ENCODE measurements at regions not wholly inside any gene's neighbourhood (a gene's known extent, or its start where the extent isn't known, plus 50 kb on each side); places are given as distances from the start of the nearest gene placed in this dataset.
A peak's percentile ranks its signal among the peaks of the same experiment; 100 is the strongest.

- H3K36me3 Mint-ChIP-seq: no peaks in the 10 kb centered on the region
- H3K9me3 Mint-ChIP-seq: peaks cover 0 to 5% (median 1%) of the 10 kb centered on the region in 7 donors
- Histone ChIP-seq H3K27ac (ENCODE audit: low read depth in 1 of 2, low read length in 2 of 2) (no peak overlapping the region), H3K36me3 (replicated peaks in 1 of 2; ENCODE audit: control insufficient read depth in 1 of 2, insufficient read depth in 2 of 2, low read length in 2 of 2) (no peaks in the 10 kb centered on the region), H3K9ac (ENCODE audit: insufficient read depth, low read length, poor library complexity, severe bottlenecking) (no peak overlapping the region), H3K27me3 (ENCODE audit: control insufficient read depth in 2 of 2, insufficient read depth in 2 of 2, low read length in 2 of 2) (no peaks in the 10 kb centered on the region), H4K20me1 (ENCODE audit: insufficient read depth, low read length) (no peaks in the 10 kb centered on the region), H3K79me2 (ENCODE audit: insufficient read depth, low read length) (no peaks in the 10 kb centered on the region), H3K9me3 (replicated peaks in 1 of 2; ENCODE audit: control insufficient read depth in 1 of 2, insufficient read depth in 1 of 2, low read length in 2 of 2) (no peaks in the 10 kb centered on the region), H3K4me1 (ENCODE audit: control insufficient read depth in 1 of 2, insufficient read depth in 2 of 2, low read length in 2 of 2) (no peaks in the 10 kb centered on the region), H2AFZ (ENCODE audit: insufficient read depth, low read depth, low read length, poor library complexity, severe bottlenecking) (no peak overlapping the region), H3K4me2 (replicated peaks; ENCODE audit: extremely low read depth, low read length, poor library complexity, severe bottlenecking) (no peak overlapping the region), H3K4me3 (replicated peaks in 1 of 3; ENCODE audit: low read depth in 2 of 3, low read length in 3 of 3) (no peak overlapping the region)
- H3K4me3 Mint-ChIP-seq: no peak overlapping the region
- no peak for TF ChIP-seq CTCF (IDR thresholded peaks at IDR 0.05)
- peaks cover 0 to 5% (median 3%) of the 10 kb centered on the region in 3 donors for H3K27me3 Mint-ChIP-seq (ENCODE audit: low read depth in 3 of 3)
- no peaks in the 10 kb centered on the region for H3K4me1 Mint-ChIP-seq
- peak overlapping the region in 1 of 7 donors; percentile 6 for H3K27ac Mint-ChIP-seq
- intact Hi-C loops (cut with micrococcal nuclease): no loop called here
- DNase-seq: no peak
- 100% methylated on average over 2 of the region's 2 CpGs for WGBS (ENCODE audit: insufficient coverage)
These were observed 101.1 kb downstream of the ELAPOR2 start for GRCh38 chr7:86958380-86958779.

- Mint-ChIP-seq H3K9me3 (peaks cover 0 to 5% (median under 1%) of the 10 kb centered on the region in 7 donors), H3K27ac (no peak overlapping the region), H3K4me1 (no peaks in the 10 kb centered on the region), H3K27me3 (ENCODE audit: low read depth in 3 of 3) (peaks cover 0 to 3% (median 3%) of the 10 kb centered on the region in 3 donors), H3K36me3 (no peaks in the 10 kb centered on the region), H3K4me3 (no peak overlapping the region)
- Histone ChIP-seq H3K27ac (ENCODE audit: low read depth in 1 of 2, low read length in 2 of 2) (no peak overlapping the region), H3K79me2 (ENCODE audit: insufficient read depth, low read length) (no peaks in the 10 kb centered on the region), H3K4me1 (ENCODE audit: control insufficient read depth in 1 of 2, insufficient read depth in 2 of 2, low read length in 2 of 2) (no peaks in the 10 kb centered on the region), H3K9ac (ENCODE audit: insufficient read depth, low read length, poor library complexity, severe bottlenecking) (no peak overlapping the region), H3K4me2 (replicated peaks; ENCODE audit: extremely low read depth, low read length, poor library complexity, severe bottlenecking) (no peak overlapping the region), H3K4me3 (replicated peaks in 1 of 3; ENCODE audit: low read depth in 2 of 3, low read length in 3 of 3) (no peak overlapping the region), H3K9me3 (replicated peaks in 1 of 2; ENCODE audit: control insufficient read depth in 1 of 2, insufficient read depth in 1 of 2, low read length in 2 of 2) (no peaks in the 10 kb centered on the region), H4K20me1 (ENCODE audit: insufficient read depth, low read length) (no peaks in the 10 kb centered on the region), H3K36me3 (replicated peaks in 1 of 2; ENCODE audit: control insufficient read depth in 1 of 2, insufficient read depth in 2 of 2, low read length in 2 of 2) (no peaks in the 10 kb centered on the region), H2AFZ (ENCODE audit: insufficient read depth, low read depth, low read length, poor library complexity, severe bottlenecking) (no peak overlapping the region), H3K27me3 (ENCODE audit: control insufficient read depth in 2 of 2, insufficient read depth in 2 of 2, low read length in 2 of 2) (no peaks in the 10 kb centered on the region)
- WGBS (ENCODE audit: insufficient coverage): 100% methylated on average over 1 of the region's 4 CpGs
- intact Hi-C loops (cut with micrococcal nuclease): no loop called here
- no peak for DNase-seq
- no peak for TF ChIP-seq CTCF (IDR thresholded peaks at IDR 0.05)
These were observed 102.9 kb downstream of the ELAPOR2 start for GRCh38 chr7:86956567-86956966.

All from CD14-positive monocyte (primary cell).